ENCODE measurements at regions not wholly inside any gene's neighbourhood (a gene's known extent, or its start where the extent isn't known, plus 50 kb on each side); places are given as distances from the start of the nearest gene placed in this dataset.

- TF ChIP-seq POLR2A (IDR thresholded peaks at IDR 0.05; ENCODE audit: low read length) (no peak), GATA1 (IDR thresholded peaks at IDR 0.05; ENCODE audit: low read depth, low read length) (no peak)
Measured at GRCh38 chr18:11261486-11261885, 112.1 kb upstream of the PIEZO2 start.
